HepG2 (cell line): ENCODE measurements at regions not wholly inside any gene's neighbourhood (a gene's known extent, or its start where the extent isn't known, plus 50 kb on each side); places are given as distances from the start of the nearest gene placed in this dataset.

Experiments used
- ATAC-seq: fragments of 200-7000 bp; cut with Tn5 transposase; 3 replicates; pipeline ENCODE4 v1.9.1; 2020; ENCODE audit warnings: mild to moderate bottlenecking, moderate library complexity
- BruUV-seq: library from RNA; stranded (reverse); fragments of 400-500 nt; replicated peaks from 2 replicates; lab custom pipeline; 2021; lab: Mats Ljungman, UMichigan
- CTCF ChIA-PET: fragments of 300-600 bp; formaldehyde crosslinking; extraction: SDS; loops from one replicate; lab custom pipeline; 2021; ENCODE audit warnings: low total read pairs, inconsistent platforms, low intra/inter-chr PET ratio; lab: Yijun Ruan, JAX
- POLR2A ChIA-PET: fragments of 350-600 bp; sonication (Branson Sonifier 250); formaldehyde crosslinking; loops from one replicate; lab custom pipeline; 2020; ENCODE audit warnings: antibody characterized with exemption, inconsistent platforms; lab: Yijun Ruan, JAX
- DNase-seq: peaks from one replicate; pipeline ENCODE4 v3.0.0-alpha.2; 2015; ENCODE audit warnings: low spot score
- FAIRE-seq: peaks from 3 replicates; lab custom pipeline; 2011; peaks lifted over from hg19 to GRCh38; lab: Jason Lieb, UNC
- H2AFZ ChIP-seq: one replicate; pipeline ENCODE4 v1.6.1; 2011; ENCODE audit warnings: low read length, inconsistent platforms
- H3K27ac ChIP-seq: fragments of 300-600 bp; 3 replicates; pipeline ENCODE4 v1.8.0; 2011; ENCODE audit warnings: mixed run types, mild to moderate bottlenecking, mixed read lengths, low read length, inconsistent platforms; ENCODE audit not compliant: insufficient read depth; ENCODE audit errors: extremely low read length
- H3K27me3 ChIP-seq, 2 experiments: fragments of 200-600 bp in 1 of 2; 2 replicates in 1 of 2; 3 replicates in 1 of 2; pipeline versions ENCODE4 v1.6.0 to v1.8.0; 2011; ENCODE audit warnings: low read length in 2 of 2, mild to moderate bottlenecking in 2 of 2, moderate library complexity in 2 of 2, inconsistent platforms in 1 of 2; ENCODE audit not compliant: insufficient read depth in 2 of 2, control insufficient read depth in 1 of 2
- H3K36me3 ChIP-seq, 2 experiments: fragments of 200-600 bp in 1 of 2; replicated peaks in 1 of 2; 2 replicates in 1 of 2; 3 replicates in 1 of 2; pipeline versions ENCODE4 v1.5.1 to v1.8.0; 2011; ENCODE audit warnings: low read length in 2 of 2, inconsistent platforms in 1 of 2; ENCODE audit not compliant: insufficient read depth in 2 of 2, control insufficient read depth in 1 of 2
- H3K4me1 ChIP-seq: 2 replicates; pipeline ENCODE4 v1.5.1; 2012; ENCODE audit warnings: low read length, inconsistent platforms; ENCODE audit not compliant: insufficient read depth
- H3K4me2 ChIP-seq: 2 replicates; pipeline ENCODE4 v1.6.0; 2011; ENCODE audit warnings: low read depth, low read length, inconsistent platforms
- H3K4me3 ChIP-seq, 3 experiments: fragments of 200-600 bp in 1 of 3; sonication (generic), shearing (Covaris generic) in 1 of 3; replicated peaks in 1 of 3; 2 replicates each; pipeline ENCODE4 v1.5.1; 2011 to 2016; ENCODE audit warnings: low read length in 3 of 3, inconsistent platforms in 2 of 3, low read depth in 2 of 3, mild to moderate bottlenecking in 2 of 3, control low read depth in 1 of 3, mixed read lengths in 1 of 3; ENCODE audit not compliant: insufficient read depth in 1 of 3
- H3K79me2 ChIP-seq: one replicate; pipeline ENCODE4 v1.6.1; 2011; ENCODE audit warnings: low read length, inconsistent platforms; ENCODE audit not compliant: insufficient read depth
- H3K9ac ChIP-seq: 2 replicates; pipeline ENCODE4 v1.6.0; 2011; ENCODE audit warnings: mild to moderate bottlenecking, low read depth, low read length, inconsistent platforms; ENCODE audit not compliant: insufficient read depth
- H3K9me3 ChIP-seq: 2 replicates; pipeline ENCODE4 v1.5.1; 2012; ENCODE audit warnings: mild to moderate bottlenecking, low read length
- H4K20me1 ChIP-seq: 2 replicates; pipeline ENCODE4 v1.6.0; 2011; ENCODE audit warnings: inconsistent platforms, mild to moderate bottlenecking, low read length, moderate library complexity; ENCODE audit not compliant: insufficient read depth
- ARNTL ChIP-seq: sonication (generic); formaldehyde crosslinking; IDR thresholded peaks from 2 replicates; pipeline ENCODE4 v1.4.0; 2020; ENCODE audit warnings: mild to moderate bottlenecking, missing genetic modification reagents
- CAMTA2 ChIP-seq: sonication (generic); formaldehyde crosslinking; IDR thresholded peaks from 2 replicates; pipeline ENCODE4 v1.4.0; 2020; ENCODE audit warnings: mild to moderate bottlenecking, missing genetic modification reagents, borderline replicate concordance
- NKX3-1 ChIP-seq: sonication (generic); formaldehyde crosslinking; IDR thresholded peaks from 2 replicates; pipeline ENCODE4 v1.5.0; 2020; ENCODE audit warnings: missing genetic modification reagents
- PBX3 ChIP-seq: sonication (generic); formaldehyde crosslinking; IDR thresholded peaks from 2 replicates; pipeline ENCODE4 v1.8.1; 2023; ENCODE audit warnings: missing genetic modification reagents, inconsistent platforms, borderline replicate concordance
- SMAD3 ChIP-seq: sonication (generic); formaldehyde crosslinking; IDR thresholded peaks from 2 replicates; pipeline ENCODE4 v1.4.0; 2020; ENCODE audit warnings: missing genetic modification reagents
- TAF1 ChIP-seq: sonication (generic); formaldehyde crosslinking; IDR thresholded peaks from 2 replicates; pipeline ENCODE4 v1.4.0; 2020; ENCODE audit warnings: missing genetic modification reagents
- TBL1XR1 ChIP-seq: fragments of 150-350 bp; IDR thresholded peaks from 2 replicates; pipeline ENCODE4 v1.6.1; 2014; ENCODE audit warnings: borderline replicate concordance, low read length; ENCODE audit not compliant: partially characterized antibody
- YEATS2 ChIP-seq: sonication (generic); formaldehyde crosslinking; IDR thresholded peaks from 2 replicates; pipeline ENCODE4 v1.4.0; 2020; ENCODE audit warnings: missing genetic modification reagents, borderline replicate concordance
- ZBTB33 ChIP-seq: sonication (generic); formaldehyde crosslinking; IDR thresholded peaks from 2 replicates; pipeline ENCODE4 v1.4.0; 2020; ENCODE audit warnings: missing genetic modification reagents
- ZNF256 ChIP-seq: sonication (generic); formaldehyde crosslinking; conservative IDR thresholded peaks from 2 replicates; pipeline ENCODE4 v1.4.0; 2020; ENCODE audit warnings: missing genetic modification reagents
- ZNF740 ChIP-seq: sonication (generic); formaldehyde crosslinking; IDR thresholded peaks from 2 replicates; pipeline ENCODE4 v1.4.0; 2020; ENCODE audit warnings: missing genetic modification reagents
- WGBS: methylation state at CpG from one replicate; pipeline ENCODE4 v1.1.6; 2017; ENCODE audit warnings: low lambda C conversion rate; 5-methylcytosine and 5-hydroxymethylcytosine counted together
- in situ Hi-C: cut with HindIII; loops from 2 replicates; pipeline ENCODE4 v1.10.0; 2017; ENCODE audit warnings: low pct_unique_long_range_greater_than_20kb; ENCODE audit not compliant: extremely low pct_ligation_motif_present
- intact Hi-C: fragments of 100-400 bp; cut with micrococcal nuclease; formaldehyde crosslinking; loops from one replicate; pipeline ENCODE4 v1.10.0; 2022; ENCODE audit not compliant: unreplicated experiment

- Histone ChIP-seq H3K4me2 (no peak overlapping the region), H3K9me3 (no peaks in the 10 kb centered on the region), H3K4me3 (no peak overlapping the region), H2AFZ (no peak overlapping the region), H4K20me1 (no peaks in the 10 kb centered on the region), H3K79me2 (no peaks in the 10 kb centered on the region), H3K27me3 (no peaks in the 10 kb centered on the region), H3K9ac (no peak overlapping the region), H3K27ac (no peak overlapping the region)
- WGBS: 98% methylated on average over 2 of the region's 2 CpGs
- no TSS peak for BruUV-seq
- DNase-seq: no peak
- POLR2A ChIA-PET: no interaction called here
- no peak for ATAC-seq
- TF ChIP-seq ZBTB33 (CRISPR knock-in tag): no peak
- no peak for TF ChIP-seq ARNTL (CRISPR knock-in tag)
- no peak for TF ChIP-seq SMAD3 (CRISPR knock-in tag)
- no peak for TF ChIP-seq YEATS2 (CRISPR knock-in tag)
- no peak for TF ChIP-seq PBX3
- TF ChIP-seq TAF1 (CRISPR knock-in tag): no peak
- TF ChIP-seq ZNF740 (CRISPR knock-in tag): no peak
- no peak for TF ChIP-seq NKX3-1 (CRISPR knock-in tag)
- no peak for TF ChIP-seq CAMTA2 (CRISPR knock-in tag)
- no peak for TF ChIP-seq ZNF256 (CRISPR knock-in tag)
- TF ChIP-seq TBL1XR1: no peak
- TF ChIP-seq, all 625 proteins: peak for 0
- CTCF ChIA-PET: no interaction called here
- Histone ChIP-seq H3K4me1 (no peaks in the 10 kb centered on the region), H3K36me3 (peaks cover 0 to 3% of the 10 kb centered on the region in 2 experiments; a peak in 1 of 5 replicates)
- in situ Hi-C loops (no loop called here), intact Hi-C loops (no loop called here)
- no peak for FAIRE-seq
Observed at GRCh38 chr13:50452756-50453155, 390.7 kb downstream of the DLEU7 start.
